HCT116 (cell line): ENCODE measurements at regions not wholly inside any gene's neighbourhood (a gene's known extent, or its start where the extent isn't known, plus 50 kb on each side); places are given as distances from the start of the nearest gene placed in this dataset.

Experiments
- ATAC-seq: fragments of 200-7000 bp; cut with Tn5 transposase; 2 replicates; pipeline ENCODE4 v1.9.1; 2020; ENCODE audit warnings: mild to moderate bottlenecking, moderate library complexity
- BruUV-seq: library from RNA; stranded (reverse); fragments of 400-500 nt; replicated peaks from 2 replicates; lab custom pipeline; 2021; lab: Mats Ljungman, UMichigan
- CTCF ChIA-PET: fragments of 300-600 bp; sonication (Branson Sonifier 250); formaldehyde crosslinking; loops from one replicate; lab custom pipeline; 2021; ENCODE audit warnings: antibody characterized with exemption; lab: Charles Lee
- POLR2A ChIA-PET: fragments of 300-600, 350-600 bp; sonication (Branson Sonifier 250); formaldehyde crosslinking; loops from one replicate; lab custom pipeline; 2021; ENCODE audit warnings: antibody characterized with exemption; lab: Charles Lee
- RAD21 ChIA-PET, 2 experiments: fragments of 300-600 bp; sonication (Branson Sonifier 250); formaldehyde crosslinking; loops; one replicate each; lab custom pipeline; 2023; ENCODE audit warnings: low total read pairs in 2 of 2; ENCODE audit not compliant: uncharacterized antibody in 2 of 2, unreplicated experiment in 2 of 2, low non-redundant PET in 1 of 2; lab: Charles Lee
- DNase-seq: peaks from one replicate; pipeline ENCODE4 v3.0.0-alpha.2; 2010; ENCODE audit warnings: low read depth, low spot score
- H2AFZ ChIP-seq: fragments of 200-600 bp; shearing (Covaris generic), sonication (generic); 2 replicates; pipeline ENCODE4 v1.6.1; 2017; ENCODE audit warnings: low read depth, mixed run types, mixed read lengths, antibody characterized with exemption, low read length; ENCODE audit not compliant: poor library complexity, severe bottlenecking
- H3K27ac ChIP-seq: 2 replicates; pipeline ENCODE4 v1.5.1; 2012; ENCODE audit warnings: low read depth, low read length
- H3K27me3 ChIP-seq: fragments of 200-600 bp; sonication (generic); 2 replicates; pipeline ENCODE4 v1.6.1; 2016; ENCODE audit warnings: mixed run types, low read length, mixed read lengths; ENCODE audit not compliant: insufficient read depth
- H3K36me3 ChIP-seq, 2 experiments: fragments of 200-500 bp in 1 of 2; fragments of 200-600 bp in 1 of 2; sonication (Bioruptor generic) in 1 of 2; sonication (generic) in 1 of 2; 2 replicates each; pipeline versions ENCODE4 v1.5.1 to v1.6.1; 2014 to 2016; ENCODE audit warnings: low read length in 2 of 2, inconsistent platforms in 1 of 2, mixed read lengths in 1 of 2, mixed run types in 1 of 2; ENCODE audit not compliant: insufficient read depth in 2 of 2, control insufficient read depth in 1 of 2
- H3K4me1 ChIP-seq, 2 experiments: fragments of 200-600 bp in 1 of 2; sonication (generic) in 1 of 2; 2 replicates each; pipeline versions ENCODE4 v1.5.1 to v1.6.1; 2012 to 2017; ENCODE audit warnings: low read length in 2 of 2, inconsistent platforms in 1 of 2, mild to moderate bottlenecking in 1 of 2, mixed read lengths in 1 of 2, mixed run types in 1 of 2, moderate library complexity in 1 of 2; ENCODE audit not compliant: insufficient read depth in 2 of 2, control insufficient read depth in 1 of 2
- H3K4me2 ChIP-seq: fragments of 200-600 bp; sonication (generic); 2 replicates; pipeline ENCODE4 v1.6.1; 2017; ENCODE audit warnings: mixed run types, low read length, mixed read lengths
- H3K4me3 ChIP-seq, 2 experiments: fragments of 200-600 bp in 1 of 2; sonication (generic) in 1 of 2; replicated peaks in 1 of 2; 2 replicates each; pipeline ENCODE4 v1.5.1; 2011 to 2016; ENCODE audit warnings: low read length in 2 of 2, control low read depth in 1 of 2, low read depth in 1 of 2, mild to moderate bottlenecking in 1 of 2, mixed read lengths in 1 of 2, mixed run types in 1 of 2
- H3K79me2 ChIP-seq: fragments of 200-600 bp; sonication (generic); 2 replicates; pipeline ENCODE4 v1.6.1; 2017; ENCODE audit warnings: mild to moderate bottlenecking, mixed run types, low read length, moderate library complexity, mixed read lengths; ENCODE audit not compliant: insufficient read depth
- H3K9ac ChIP-seq: fragments of 200-600 bp; sonication (generic); 2 replicates; pipeline ENCODE4 v1.6.1; 2016; ENCODE audit warnings: low read length, mixed read lengths
- H3K9me2 ChIP-seq: fragments of 200-600 bp; sonication (generic), shearing (Covaris generic); 2 replicates; pipeline ENCODE4 v1.6.1; 2017; ENCODE audit warnings: mixed run types, mild to moderate bottlenecking, moderate library complexity; ENCODE audit not compliant: insufficient read depth
- H3K9me3 ChIP-seq, 2 experiments: fragments of 200-500 bp in 1 of 2; fragments of 200-600 bp in 1 of 2; sonication (Bioruptor generic) in 1 of 2; sonication (generic) in 1 of 2; 2 replicates each; pipeline ENCODE4 v1.6.1; 2014 to 2017; ENCODE audit warnings: low read length in 2 of 2, mixed read lengths in 2 of 2, inconsistent platforms in 1 of 2, low read depth in 1 of 2, mild to moderate bottlenecking in 1 of 2, mixed run types in 1 of 2, moderate library complexity in 1 of 2; ENCODE audit not compliant: control insufficient read depth in 1 of 2, insufficient read depth in 1 of 2
- H4K20me1 ChIP-seq: fragments of 200-600 bp; sonication (generic), shearing (Covaris generic); 2 replicates; pipeline ENCODE4 v1.6.1; 2017; ENCODE audit warnings: mixed run types, mild to moderate bottlenecking, moderate library complexity; ENCODE audit not compliant: insufficient read depth
- CEBPB ChIP-seq: IDR thresholded peaks from 2 replicates; pipeline ENCODE4 v1.6.1; 2012; ENCODE audit warnings: low read depth
- CTCF ChIP-seq, 3 experiments: fragments of 200-600 bp in 1 of 3; sonication (generic) in 1 of 3; IDR thresholded peaks in 2 of 3; conservative IDR thresholded peaks in 1 of 3; 2 replicates each; pipeline ENCODE4 v1.5.1; 2012 to 2017; ENCODE audit warnings: low read depth in 2 of 3, low read length in 2 of 3, antibody characterized with exemption in 1 of 3, borderline replicate concordance in 1 of 3, control low read depth in 1 of 3, mild to moderate bottlenecking in 1 of 3, mixed read lengths in 1 of 3, mixed run types in 1 of 3, moderate library complexity in 1 of 3; ENCODE audit not compliant: insufficient read depth in 1 of 3
- EGR1 ChIP-seq: IDR thresholded peaks from 2 replicates; pipeline ENCODE4 v1.6.1; 2012; ENCODE audit warnings: low read depth
- ELF1 ChIP-seq: IDR thresholded peaks from 2 replicates; pipeline ENCODE4 v1.6.1; 2012; ENCODE audit warnings: low read depth, borderline replicate concordance
- EZH2phosphoT487 ChIP-seq: fragments of 200-600 bp; IDR thresholded peaks from 2 replicates; pipeline ENCODE4 v1.6.1; 2018; ENCODE audit warnings: antibody characterized with exemption, borderline replicate concordance
- POLR2AphosphoS5 ChIP-seq: IDR thresholded peaks from 2 replicates; pipeline ENCODE4 v1.6.1; 2011; ENCODE audit warnings: mild to moderate bottlenecking, low read depth, low read length, moderate library complexity
- RAD21 ChIP-seq: IDR thresholded peaks from 2 replicates; pipeline ENCODE4 v1.6.1; 2012; ENCODE audit warnings: low read depth, mild to moderate bottlenecking
- REST ChIP-seq: IDR thresholded peaks from 2 replicates; pipeline ENCODE4 v1.6.1; 2012; ENCODE audit warnings: low read depth
- SP1 ChIP-seq: IDR thresholded peaks from 2 replicates; pipeline ENCODE4 v1.6.1; 2012; ENCODE audit warnings: low read depth
- SRF ChIP-seq: IDR thresholded peaks from 2 replicates; pipeline ENCODE4 v1.6.1; 2012; ENCODE audit warnings: low read depth
- TCF7L2 ChIP-seq: IDR thresholded peaks from 2 replicates; pipeline ENCODE4 v1.7.0; 2011; ENCODE audit warnings: borderline replicate concordance, inconsistent platforms; ENCODE audit not compliant: insufficient read depth, insufficient read length; ENCODE audit errors: extremely low read depth
- YY1 ChIP-seq: IDR thresholded peaks from 2 replicates; pipeline ENCODE4 v1.6.1; 2011; ENCODE audit warnings: low read length, low read depth, moderate library complexity, mild to moderate bottlenecking; ENCODE audit not compliant: insufficient replicate concordance; ENCODE audit errors: extremely low read depth
- ZFX ChIP-seq: fragments of 450-650 bp; IDR thresholded peaks from 2 replicates; pipeline ENCODE4 v1.6.1; 2017
- ZNF274 ChIP-seq: fragments of 200-500 bp; sonication (Bioruptor generic); IDR thresholded peaks from 2 replicates; pipeline ENCODE4 v1.6.1; 2014; ENCODE audit warnings: mild to moderate bottlenecking, low read depth, low read length, inconsistent platforms
- intact Hi-C: fragments of 100-400 bp; cut with micrococcal nuclease; formaldehyde crosslinking; loops from 2 replicates; pipeline ENCODE4 v1.10.0; 2022

- H3K36me3 ChIP-seq: no peaks in the 10 kb centered on the region
- TF ChIP-seq SRF: no peak
- TF ChIP-seq POLR2AphosphoS5: no peak
- TF ChIP-seq SP1: no peak
- TF ChIP-seq, all 23 proteins: peak for 0
- no peak overlapping the region for H3K9ac ChIP-seq
- H3K27me3 ChIP-seq: no peaks in the 10 kb centered on the region
- no peak overlapping the region for H2AFZ ChIP-seq
- ATAC-seq: no peak
- H3K4me3 ChIP-seq: no peak overlapping the region
- no peaks in the 10 kb centered on the region for H3K4me1 ChIP-seq
- H3K79me2 ChIP-seq: no peaks in the 10 kb centered on the region
- no peak overlapping the region for H3K27ac ChIP-seq
- ChIA-PET POLR2A (no interaction called here), CTCF (no interaction called here), RAD21 (no interaction called here)
- H3K9me3 ChIP-seq: no peaks in the 10 kb centered on the region
- no peaks in the 10 kb centered on the region for H4K20me1 ChIP-seq
- H3K9me2 ChIP-seq: no peaks in the 10 kb centered on the region
- intact Hi-C loops: no loop called here
- BruUV-seq: no TSS peak
- no peak for DNase-seq
- H3K4me2 ChIP-seq: no peak overlapping the region
These were observed 160.8 kb downstream of the SATB1 start for GRCh38 chr3:18264361-18264760.

GRCh38 chr3:18258492-18258891 is 166.6 kb downstream of the SATB1 start:
- no peak for DNase-seq
- H3K27ac ChIP-seq: no peak overlapping the region
- H3K4me3 ChIP-seq: no peak overlapping the region
- H3K36me3 ChIP-seq: no peaks in the 10 kb centered on the region
- no TSS peak for BruUV-seq
- no peak overlapping the region for H3K9ac ChIP-seq
- no peaks in the 10 kb centered on the region for H3K4me1 ChIP-seq
- no peaks in the 10 kb centered on the region for H3K9me3 ChIP-seq
- H3K9me2 ChIP-seq: no peaks in the 10 kb centered on the region; the same call in 1 of the 2 replicates
- ChIA-PET RAD21 (no interaction called here), POLR2A (no interaction called here), CTCF (no interaction called here)
- H3K4me2 ChIP-seq: no peak overlapping the region
- H3K79me2 ChIP-seq: no peaks in the 10 kb centered on the region
- H3K27me3 ChIP-seq: no peaks in the 10 kb centered on the region
- H2AFZ ChIP-seq: no peak overlapping the region
- no peaks in the 10 kb centered on the region for H4K20me1 ChIP-seq
- intact Hi-C loops: no loop called here
- ATAC-seq: no peak
- no peak for TF ChIP-seq ZFX
- no peak for TF ChIP-seq SRF
- TF ChIP-seq RAD21: no peak
- no peak for TF ChIP-seq ZNF274
- TF ChIP-seq POLR2AphosphoS5: no peak
- no peak for TF ChIP-seq SP1
- TF ChIP-seq ELF1: no peak
- no peak for TF ChIP-seq YY1
- TF ChIP-seq CEBPB: no peak
- TF ChIP-seq REST: no peak
- TF ChIP-seq TCF7L2: no peak
- no peak for TF ChIP-seq CTCF (IDR thresholded peaks at IDR 0.05 in 2 of 3, conservative IDR thresholded peaks at IDR 0.05 in 1 of 3; ENCODE audit: borderline replicate concordance in 1 of 3, insufficient read depth in 1 of 3, low read depth in 2 of 3, low read length in 2 of 3)
- no peak for TF ChIP-seq EZH2phosphoT487
- TF ChIP-seq EGR1: no peak
